ENCODE measurements at regions not wholly inside any gene's neighbourhood (a gene's known extent, or its start where the extent isn't known, plus 50 kb on each side); places are given as distances from the start of the nearest gene placed in this dataset.
"Not testable (repeated sequence)": the region's sequence is repeated elsewhere in the genome, so short reads cannot be mapped to it uniquely, and the experiment has no call there.

DNA sequence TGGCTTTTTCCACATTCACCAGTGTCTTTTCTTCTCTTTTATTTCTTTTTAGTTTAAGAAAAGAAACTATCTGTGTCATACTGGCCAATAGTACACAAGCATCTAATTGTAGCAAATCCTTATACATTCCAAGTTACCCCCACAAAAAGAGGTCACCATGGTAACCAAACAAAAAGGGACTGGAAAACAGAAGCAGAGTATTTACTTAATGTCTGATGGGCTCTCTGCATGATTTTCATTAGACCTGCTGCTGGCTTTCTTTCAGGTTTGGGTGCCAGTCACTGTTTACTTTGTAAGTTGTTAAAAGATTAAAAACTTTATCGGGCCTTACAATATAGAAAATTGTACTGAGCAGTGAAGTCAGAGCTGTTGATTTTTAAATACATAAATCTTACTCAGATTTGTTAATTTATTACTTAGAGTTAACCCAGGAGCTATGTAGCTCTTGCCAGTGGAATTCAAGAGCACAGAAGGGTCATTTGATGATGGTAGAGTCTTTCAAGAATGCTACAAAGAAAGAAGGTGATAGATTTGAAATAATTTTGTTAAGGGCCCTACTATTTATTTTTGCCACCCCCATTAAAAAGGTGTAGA lies 123.9 kb downstream of the BRMS1L start:
- DNase-seq (ENCODE audit: extremely low read depth, low read depth), result no peak

GRCh38 chr14:35947983-35948382 lies 121.8 kb downstream of the BRMS1L start:
- DNase-seq (ENCODE audit: extremely low read depth, low read depth), result not testable (repeated sequence)

GRCh38 chr14:35944847-35945246 lies 118.7 kb downstream of the BRMS1L start:
- peak; percentile 3 for DNase-seq (ENCODE audit: extremely low read depth, low read depth)

DNA sequence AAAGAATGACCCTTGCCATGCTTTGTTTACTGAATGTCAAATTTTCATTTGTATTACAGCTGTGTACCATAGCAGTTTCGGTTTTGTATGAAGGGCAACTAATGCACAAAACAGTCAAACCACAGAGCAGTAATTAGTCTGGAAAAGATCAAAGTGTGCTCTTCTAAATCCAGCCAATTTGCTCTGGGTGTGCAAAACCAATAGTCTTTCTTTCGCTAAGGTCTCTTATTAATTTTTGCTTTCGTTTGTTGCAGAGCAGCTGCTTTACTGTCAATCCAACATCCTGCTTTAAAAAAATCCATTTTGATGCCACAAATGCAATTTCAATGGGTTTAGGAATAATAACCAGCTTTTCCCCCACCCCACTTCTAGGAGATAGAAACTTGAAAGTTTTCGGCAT lies 114.2 kb downstream of the BRMS1L start:
- DNase-seq (ENCODE audit: extremely low read depth, low read depth), result no peak

GRCh38 chr14:35938770-35939169 lies 112.6 kb downstream of the BRMS1L start:
- DNase-seq (ENCODE audit: extremely low read depth, low read depth), result no peak

- no peak for DNase-seq (ENCODE audit: extremely low read depth, low read depth)
Measured at GRCh38 chr14:35934499-35934898, 108.4 kb downstream of the BRMS1L start.

DNA sequence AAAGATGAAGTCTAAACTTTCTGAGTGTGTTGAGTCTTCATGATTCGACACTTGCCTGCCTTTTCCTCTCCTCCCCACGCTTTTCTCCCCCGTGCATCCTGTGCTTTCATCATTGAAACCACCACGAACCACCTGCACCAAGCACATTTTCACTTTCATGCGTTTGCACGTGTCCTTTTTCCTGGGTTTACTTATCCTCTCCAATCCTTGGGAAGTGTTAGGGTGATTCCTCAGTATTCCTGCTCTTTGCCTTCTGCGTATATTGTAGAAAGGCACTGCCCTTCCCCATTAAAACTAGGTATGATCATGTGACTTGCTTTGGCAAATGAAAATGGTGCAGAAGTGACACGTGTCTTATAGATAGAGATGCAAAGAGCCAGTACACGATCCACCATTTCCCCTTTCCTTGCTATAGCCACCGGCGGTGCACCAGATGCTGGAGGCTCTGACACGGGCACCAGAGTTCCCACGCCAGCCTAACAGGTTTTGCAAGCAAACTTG lies 106.6 kb downstream of the BRMS1L start:
- DNase-seq (ENCODE audit: extremely low read depth, low read depth), result no peak

GRCh38 chr14:35932136-35932535 lies 106.0 kb downstream of the BRMS1L start:
- DNase-seq (ENCODE audit: extremely low read depth, low read depth), result no peak

DNA sequence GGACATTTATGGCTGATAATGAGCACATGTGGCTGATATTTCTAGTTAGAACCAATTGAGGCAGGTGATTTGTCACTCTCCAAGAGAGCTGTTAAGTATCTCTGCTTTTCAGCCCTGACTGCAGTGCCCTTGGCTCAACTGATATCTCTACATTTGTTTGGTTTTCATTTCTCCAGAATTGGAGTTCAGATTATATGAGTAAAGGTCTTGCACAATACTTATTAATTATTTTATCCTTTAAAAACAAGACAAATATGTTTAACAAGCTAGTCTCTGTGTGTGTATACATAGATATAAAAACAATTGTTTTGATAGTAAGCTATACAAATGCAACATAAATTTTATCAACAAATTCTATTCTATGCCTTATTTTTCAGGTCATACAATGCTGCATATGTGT lies 105.2 kb downstream of the BRMS1L start:
- no peak for DNase-seq (ENCODE audit: extremely low read depth, low read depth)

DNA sequence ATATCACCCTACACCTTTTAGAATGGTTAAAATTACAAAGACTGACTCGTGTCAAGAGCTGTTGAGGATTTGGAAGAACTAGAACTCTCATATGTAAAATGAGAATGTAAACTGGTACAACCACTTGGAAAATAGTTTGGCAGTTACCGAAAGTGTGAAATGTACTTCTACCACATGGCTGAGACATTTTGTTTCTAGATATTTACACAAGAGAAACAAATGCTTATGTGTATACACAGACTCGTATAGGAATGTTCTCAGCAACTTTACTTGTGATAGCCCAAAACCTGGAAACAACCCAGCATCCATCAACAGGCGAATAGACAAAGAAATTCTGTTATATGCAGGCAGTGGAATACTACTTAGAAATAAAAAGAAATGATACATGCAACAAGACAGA lies 103.0 kb downstream of the BRMS1L start:
- no peak for DNase-seq (ENCODE audit: extremely low read depth, low read depth)

DNA sequence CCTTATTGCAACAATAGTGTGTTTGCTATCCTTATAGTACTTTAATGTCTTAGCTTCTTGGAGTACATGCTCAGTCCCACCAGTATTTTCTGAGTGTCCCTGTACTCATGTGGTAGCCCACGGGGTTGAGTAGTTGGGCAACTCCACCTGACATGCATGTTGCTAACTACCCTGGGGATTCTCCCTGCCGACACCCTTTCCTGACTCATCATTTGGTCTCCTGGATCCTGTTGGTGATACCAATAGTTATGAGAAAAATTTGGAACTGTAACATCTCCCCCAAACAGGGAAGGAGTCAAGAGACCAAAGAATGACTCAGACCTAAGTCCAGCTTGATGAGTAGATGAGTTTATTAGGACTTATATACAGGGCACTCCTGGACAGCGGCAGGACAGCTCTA lies 101.6 kb downstream of the BRMS1L start:
- no peak for DNase-seq (ENCODE audit: extremely low read depth, low read depth)

GRCh38 chr14:35925319-35925718 lies 99.2 kb downstream of the BRMS1L start:
- no peak for DNase-seq (ENCODE audit: extremely low read depth, low read depth)

DNA sequence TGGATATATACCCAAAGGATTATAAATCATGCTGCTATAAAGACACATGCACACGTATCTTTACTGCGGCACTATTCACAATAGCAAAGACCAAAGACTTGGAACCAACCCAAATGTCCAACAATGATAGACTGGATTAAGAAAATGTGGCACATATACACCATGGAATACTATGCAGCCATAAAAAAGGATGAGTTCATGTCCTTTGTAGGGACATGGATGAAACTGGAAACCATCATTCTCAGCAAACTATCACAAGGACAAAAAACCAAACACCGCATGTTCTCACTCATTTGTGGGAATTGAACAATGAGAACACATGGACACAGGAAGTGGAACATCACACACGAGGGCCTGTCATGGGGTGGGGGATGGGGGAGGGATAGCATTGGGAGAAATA lies 96.5 kb downstream of the BRMS1L start:
- DNase-seq (ENCODE audit: extremely low read depth, low read depth), result not testable (repeated sequence)

DNA sequence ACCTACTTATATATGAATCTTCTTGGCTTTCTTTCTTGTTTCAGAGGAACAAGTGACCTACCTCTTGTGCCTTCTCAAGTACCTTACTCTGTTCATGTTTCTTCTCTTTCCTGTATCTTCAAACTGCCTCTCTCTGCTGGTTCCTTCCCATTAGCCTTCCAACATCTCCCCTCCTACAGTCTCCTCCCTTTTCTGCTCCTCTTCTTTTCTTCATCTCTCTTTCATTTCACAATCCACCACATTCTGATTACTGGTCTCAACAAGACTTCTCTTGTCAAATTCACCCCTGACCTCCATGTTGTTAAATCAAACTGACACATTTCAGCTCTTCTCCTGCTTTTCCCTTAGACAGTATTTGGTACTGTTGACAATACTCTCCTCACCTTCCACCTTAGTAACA lies 95.6 kb downstream of the BRMS1L start:
- no peak for DNase-seq (ENCODE audit: extremely low read depth, low read depth)
